HG02973 (cell line): ENCODE measurements at regions not wholly inside any gene's neighbourhood (a gene's known extent, or its start where the extent isn't known, plus 50 kb on each side); places are given as distances from the start of the nearest gene placed in this dataset.
"Not testable (repeated sequence)": the region's sequence is repeated elsewhere in the genome, so short reads cannot be mapped to it uniquely, and the experiment has no call there.

Experiments
- ATAC-seq: cut with Tn5 transposase; IDR thresholded peaks from one replicate; pipeline ENCODE4 v1.9.1; 2021; ENCODE audit warnings: moderate library complexity; ENCODE audit not compliant: unreplicated experiment

DNA sequence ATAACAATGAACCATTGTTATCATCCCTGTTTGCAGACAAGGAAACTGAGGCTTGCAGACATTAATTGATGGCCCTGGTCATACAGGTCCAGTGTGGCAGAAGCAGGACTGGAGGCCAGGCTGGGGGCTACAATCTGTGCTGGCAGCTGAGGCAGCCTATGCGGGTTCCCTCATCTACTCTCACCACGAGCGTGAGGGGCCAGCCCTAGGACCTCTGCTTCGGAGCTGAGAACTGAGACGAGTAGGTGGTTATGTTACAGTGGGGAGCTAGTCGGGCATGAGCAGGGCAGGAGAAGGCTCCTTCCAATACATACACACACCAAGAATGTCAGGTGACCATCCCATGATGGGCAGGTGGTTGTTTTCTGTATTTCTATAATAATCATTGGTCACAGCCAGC, 82.2 kb upstream of the ASB18 start:
- no peak for ATAC-seq

DNA sequence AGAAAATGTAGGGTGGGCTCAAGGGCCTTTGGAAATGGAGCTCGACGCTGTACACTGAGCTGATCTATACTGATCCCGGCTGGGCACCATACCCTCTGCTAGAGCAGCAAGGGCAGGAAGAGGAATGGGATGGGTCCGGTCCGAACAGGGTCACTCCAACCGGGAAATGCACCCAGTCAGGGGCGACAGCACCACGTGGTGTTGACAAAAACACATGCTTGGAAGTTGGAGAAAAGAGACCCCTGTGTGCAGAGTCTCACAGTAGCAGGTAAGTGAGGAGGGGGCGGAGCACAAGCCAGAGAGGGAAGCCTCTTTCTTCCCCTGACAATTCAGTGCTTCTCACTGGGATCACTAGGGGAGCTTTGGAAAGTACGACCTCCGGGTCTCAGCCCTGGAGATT, 84.1 kb upstream of the ASB18 start:
- ATAC-seq, result no peak

DNA sequence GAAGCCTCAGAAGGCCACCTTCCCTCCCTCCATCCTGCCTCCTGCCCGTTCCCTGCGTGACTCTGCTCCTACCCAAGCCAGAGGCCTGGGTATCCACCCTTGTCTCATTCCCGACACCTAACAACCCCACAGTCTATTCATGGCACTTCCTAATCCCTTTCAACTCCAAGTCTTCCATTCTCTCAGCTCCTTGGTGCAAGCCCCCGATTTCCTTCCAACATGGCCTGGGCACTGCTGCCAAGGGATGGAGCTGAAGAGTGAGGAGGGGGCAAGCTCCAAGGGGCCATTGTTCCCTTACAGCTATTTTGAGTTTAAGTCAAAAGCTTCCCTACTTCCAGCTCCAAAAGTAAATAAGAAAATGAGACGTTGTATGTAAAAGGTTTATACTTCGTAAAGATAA, 84.8 kb upstream of the ASB18 start:
- no peak for ATAC-seq

DNA sequence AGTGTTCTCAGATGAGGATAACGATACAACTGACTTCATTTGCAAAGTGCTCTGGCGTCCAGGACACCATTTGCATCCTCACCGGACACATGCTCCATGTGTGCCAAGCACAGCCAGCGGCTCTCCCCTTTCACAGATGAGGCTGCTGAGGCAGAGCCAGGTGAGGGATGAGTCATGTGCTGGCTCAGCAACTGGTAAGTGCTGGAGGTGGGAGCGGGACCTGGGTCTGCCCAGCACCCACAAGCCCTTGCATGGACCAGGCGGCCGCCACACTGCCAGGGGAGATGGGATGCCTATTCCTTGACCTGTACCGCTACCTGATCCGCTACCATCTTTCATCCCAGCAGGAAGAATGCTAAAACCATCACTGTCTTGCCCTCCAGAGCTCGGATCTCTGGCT, 86.2 kb upstream of the ASB18 start:
- ATAC-seq, result no peak

DNA sequence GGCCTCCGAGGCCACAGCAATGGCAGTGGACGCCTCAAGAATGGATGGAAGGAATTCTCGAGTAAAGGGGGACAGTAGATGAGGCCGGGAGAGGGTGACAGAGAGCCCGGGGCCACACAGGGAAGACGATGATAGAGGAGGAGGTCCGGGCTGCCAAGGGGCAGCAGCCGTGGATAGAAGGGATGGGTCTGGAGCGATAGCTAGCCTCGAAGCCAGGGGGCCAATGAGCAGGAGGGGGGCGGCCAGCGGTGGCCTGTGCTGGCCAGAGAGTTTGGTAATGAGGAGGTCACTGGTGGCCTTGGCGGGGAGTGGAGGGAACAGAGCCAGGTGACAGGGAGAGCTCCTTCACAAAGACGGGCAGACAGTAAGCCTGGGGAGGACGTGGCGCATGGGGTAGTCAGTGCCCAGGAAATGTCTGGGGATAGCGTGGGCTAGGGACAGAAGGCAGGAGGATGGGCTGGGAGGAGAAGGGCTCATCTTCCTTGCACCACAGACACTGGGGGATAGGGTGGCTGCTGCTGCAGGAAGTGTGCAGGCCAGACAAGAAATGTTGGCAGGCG, 87.8 kb upstream of the ASB18 start:
- no peak for ATAC-seq

DNA sequence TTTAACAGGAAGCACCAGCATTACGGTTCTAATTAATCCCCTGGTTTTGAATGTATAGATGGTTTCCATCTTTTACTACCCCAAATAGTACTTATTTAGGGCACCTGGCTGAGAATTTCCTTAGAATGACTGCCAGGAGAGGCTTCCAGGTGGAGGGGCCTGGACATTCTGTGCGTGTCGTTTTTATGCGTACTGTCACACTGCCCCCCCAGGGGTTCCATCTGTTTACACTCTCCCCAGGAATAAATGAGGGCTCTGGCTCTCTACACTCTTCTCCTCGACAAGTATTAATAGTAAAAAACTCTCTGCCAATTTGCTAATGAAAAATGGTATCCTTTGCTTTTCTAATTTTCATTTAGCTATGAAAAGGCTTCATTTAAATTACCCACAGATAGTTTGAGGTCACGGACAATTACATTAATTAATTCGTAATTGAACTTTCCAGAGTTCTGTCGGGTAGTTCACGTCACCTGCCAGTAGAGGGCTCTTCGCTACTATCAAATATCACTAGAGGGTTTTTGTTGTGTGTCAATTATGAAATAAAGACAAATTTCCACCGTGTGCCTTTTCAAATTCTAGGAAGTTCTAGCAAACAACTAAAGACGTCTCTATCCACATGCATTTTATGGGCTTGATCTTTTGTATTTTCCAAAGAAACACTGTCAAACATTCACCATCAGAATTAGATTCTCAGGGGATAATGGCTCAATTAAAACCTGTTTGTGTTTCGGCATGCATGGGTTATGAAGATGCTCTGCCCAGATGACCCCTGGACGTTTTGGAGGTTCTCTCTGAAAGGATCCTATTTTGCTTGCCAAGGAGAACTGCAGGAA, 88.8 kb upstream of the ASB18 start:
- ATAC-seq, result no peak

DNA sequence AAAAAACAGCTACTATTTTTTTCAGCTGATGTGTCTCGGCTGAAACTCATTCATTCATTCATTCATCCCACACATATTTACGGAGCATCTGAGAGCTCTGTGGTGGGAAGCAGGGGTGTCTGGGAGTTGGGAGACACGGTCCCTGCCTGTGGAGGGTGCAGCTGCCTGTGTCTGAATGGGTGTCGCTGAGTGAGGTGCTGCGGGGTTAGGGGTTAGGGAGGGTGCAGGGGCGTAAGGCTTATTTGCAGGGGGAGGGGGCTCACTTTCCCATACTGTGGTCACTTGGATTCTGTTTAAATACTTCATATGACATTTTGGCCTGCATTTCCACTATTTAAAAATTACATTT, 89.4 kb upstream of the ASB18 start:
- ATAC-seq, result no peak

DNA sequence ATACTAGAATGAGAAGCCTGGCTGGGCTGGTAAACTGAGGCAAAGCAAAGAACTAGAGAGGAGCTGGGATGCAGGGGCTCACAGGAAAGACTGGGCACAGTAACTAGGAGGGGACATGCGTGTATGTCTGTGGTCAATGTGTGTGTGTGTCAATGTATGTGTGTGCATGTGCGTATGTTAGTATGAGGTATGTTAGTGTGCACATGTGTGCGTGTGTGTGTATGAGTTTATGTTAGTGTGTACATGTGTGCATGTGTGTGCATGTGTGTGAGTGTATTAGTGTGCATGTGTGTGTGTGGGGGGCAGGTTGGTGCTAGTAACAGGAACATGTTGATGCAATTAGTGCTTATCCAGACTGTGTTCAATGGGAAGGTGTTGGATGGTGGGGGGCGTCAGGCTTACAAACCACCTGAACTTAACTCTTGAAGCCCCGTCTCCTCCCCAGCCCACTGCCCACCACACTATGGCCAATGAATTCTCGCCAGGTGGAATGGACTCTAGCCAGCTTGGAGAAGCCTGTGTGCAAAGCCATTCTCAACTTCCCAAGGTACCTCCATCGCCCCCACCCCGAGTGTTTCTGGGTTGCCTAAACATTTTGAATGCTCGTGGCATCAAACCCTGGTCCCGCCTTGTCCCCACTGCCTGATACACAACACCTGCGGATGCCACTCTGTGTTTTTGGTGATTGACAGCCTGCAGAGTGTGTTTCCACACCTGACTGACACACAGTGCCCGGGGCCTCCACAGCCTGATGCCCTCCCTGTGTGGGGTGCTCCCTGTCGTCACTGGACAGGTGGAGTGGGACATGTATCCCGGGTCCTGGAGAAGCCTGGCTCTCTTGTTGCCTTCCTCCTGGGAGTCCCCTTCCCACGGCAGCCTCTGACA, 90.1 kb upstream of the ASB18 start:
- no peak for ATAC-seq

DNA sequence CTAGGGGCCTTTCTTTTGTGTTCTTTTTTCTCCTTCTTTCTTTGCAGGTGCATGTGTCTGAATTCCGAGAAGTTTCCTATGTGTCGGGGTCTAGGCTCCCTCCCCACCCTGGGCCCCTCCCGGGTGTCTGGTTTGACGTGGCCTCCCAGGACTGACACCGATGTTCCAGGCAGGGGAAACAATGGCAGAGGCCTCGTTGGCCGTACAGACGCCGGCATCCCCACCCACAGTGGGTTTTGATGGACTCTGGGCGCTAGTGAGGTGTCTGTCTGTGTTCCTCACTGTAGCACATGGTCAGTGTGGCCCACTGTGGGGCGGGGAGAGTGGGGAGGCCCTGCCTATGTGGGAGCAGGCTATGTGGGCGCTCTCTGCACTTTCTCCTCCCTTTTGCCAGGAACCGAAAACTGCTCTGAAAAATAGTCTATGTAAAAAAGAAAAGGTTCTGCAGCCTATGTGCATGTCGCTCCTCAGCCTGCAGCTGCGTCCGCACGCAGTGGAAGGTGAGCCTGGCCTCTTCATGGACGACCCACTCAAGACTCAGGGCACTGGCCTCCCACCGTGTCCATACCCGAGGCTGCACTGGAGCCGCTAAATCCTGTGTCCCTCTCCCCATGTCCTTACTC, 90.9 kb upstream of the ASB18 start:
- ATAC-seq, result no peak

DNA sequence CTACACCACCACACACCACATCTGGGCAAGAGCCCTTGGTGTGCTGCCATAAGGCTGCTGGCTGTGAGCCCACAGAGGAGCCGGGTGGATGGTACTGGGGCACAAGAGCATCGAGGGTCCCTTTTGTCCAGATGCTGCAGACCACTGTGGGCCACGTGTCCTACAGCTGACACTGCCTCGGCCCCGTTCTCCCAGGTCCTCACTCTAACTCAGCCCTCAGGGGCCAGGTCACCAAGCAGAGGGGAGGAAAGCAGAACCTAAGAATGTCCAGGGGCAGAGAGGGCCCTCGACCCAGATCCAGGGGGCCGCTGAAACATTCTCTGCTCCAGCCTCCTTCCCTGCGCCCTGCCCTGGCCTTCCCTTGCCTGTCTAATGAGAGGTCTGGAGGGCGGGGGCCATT, 91.7 kb upstream of the ASB18 start:
- no peak for ATAC-seq

DNA sequence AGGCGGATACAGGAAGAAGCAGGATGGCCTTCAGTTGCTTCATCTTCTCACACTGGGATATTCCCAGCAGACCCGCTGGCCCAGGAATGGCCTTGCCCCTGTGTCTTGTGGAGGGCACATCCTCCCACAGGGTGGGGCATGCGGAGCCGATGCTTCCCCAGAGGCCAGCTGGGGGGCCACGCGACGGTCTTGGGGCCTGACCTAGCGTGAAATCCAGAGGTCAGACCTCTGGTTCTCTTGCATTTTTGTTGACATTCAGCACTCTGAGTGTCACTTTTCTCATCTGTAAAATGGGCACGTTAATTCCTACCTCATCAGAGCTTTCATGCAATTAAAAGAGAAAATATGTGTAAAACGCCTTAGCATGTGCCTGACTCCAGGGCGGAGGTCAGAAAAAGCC, 92.1 kb upstream of the ASB18 start:
- not testable (repeated sequence) for ATAC-seq

DNA sequence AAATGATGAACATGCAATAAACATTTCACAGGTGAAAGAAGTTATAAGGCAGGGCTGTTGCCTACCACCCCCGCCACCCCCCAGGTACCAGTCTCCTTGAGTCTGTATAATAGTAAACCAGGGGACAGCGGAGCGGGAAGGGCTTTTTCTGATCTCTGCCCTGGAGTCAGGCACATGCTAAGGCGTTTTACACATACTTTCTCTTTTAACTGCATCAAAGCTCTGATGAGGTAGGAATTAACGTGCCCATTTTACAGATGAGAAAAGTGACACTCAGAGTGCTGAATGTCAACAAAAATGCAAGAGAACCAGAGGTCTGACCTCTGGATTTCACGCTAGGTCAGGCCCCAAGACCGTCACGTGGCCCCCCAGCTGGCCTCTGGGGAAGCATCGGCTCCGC, 94.3 kb upstream of the ASB18 start:
- not testable (repeated sequence) for ATAC-seq

DNA sequence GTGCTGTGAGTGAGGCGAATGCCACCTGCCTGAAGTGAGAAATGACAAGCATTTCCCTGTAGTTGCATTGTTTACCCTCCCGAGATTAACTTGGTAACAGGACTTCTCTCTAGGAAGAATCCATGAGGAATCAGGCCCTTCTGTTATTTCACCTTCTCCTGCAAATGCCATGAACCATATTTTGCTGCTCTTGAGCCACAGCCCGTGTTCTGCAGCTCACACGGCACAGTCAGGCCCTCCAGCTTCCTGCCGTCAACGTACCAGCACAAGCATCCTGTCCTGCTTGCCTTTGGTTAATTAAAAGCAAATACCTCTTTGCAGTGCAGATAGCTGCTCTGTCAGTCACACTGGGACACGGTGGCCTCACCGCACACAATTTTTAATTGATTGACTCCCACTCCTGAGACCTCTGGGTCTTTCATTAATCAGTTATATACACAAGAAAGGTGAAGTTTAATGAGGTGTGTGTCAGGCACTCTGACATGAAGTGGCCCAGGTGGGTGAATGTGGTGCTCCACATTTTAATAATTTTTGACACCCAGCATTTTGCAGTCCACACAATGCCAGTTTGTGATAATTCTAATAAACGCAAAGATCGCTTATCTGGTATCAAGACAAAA, 95.3 kb upstream of the ASB18 start:
- no peak for ATAC-seq

DNA sequence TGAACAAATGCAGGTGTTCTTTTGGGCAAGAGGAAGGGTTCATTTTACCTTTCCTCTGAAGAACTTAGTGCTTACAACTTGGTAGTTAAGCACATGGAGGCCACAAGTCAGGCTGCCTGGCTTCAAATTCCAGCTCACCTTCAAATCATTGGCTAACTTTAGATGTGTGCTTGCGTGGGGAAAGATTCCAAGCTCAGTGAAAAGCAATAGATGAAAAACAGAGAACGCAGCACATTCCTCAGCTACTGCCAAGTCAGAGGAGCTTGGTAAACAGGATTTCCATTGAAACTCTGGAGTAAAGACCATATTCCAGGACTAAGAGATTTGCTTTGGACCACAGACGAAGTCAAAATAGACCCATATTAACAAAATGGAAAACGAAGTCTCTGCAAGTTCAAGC, 96.3 kb upstream of the ASB18 start:
- no peak for ATAC-seq

DNA sequence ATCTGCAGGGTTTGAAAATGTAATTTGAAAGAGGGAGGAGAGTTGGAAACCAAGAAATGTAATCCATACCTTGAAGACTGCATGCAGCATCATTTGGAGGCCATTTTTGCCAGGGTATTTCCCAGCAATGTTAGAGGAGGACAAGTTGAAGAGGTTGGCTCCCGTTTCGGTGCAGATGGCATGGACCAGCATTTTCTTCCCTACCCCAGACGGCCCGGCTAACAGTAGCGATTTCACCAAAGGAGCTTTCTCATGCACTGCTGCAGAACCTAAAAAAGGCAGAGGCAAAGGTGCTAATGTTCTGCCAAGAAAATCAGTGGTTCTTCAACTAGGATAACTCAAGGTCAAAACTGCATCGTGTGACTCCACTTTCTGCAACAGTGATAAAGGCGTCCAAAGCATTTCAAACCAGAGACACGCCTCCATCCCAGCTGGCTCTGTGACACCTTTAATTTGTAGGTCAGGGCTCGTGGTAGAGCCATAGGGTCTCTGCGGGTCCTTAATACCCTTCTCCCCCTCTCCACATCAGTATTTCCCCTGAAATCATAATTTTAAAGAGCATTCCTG, 99.6 kb upstream of the ASB18 start:
- no peak for ATAC-seq

DNA sequence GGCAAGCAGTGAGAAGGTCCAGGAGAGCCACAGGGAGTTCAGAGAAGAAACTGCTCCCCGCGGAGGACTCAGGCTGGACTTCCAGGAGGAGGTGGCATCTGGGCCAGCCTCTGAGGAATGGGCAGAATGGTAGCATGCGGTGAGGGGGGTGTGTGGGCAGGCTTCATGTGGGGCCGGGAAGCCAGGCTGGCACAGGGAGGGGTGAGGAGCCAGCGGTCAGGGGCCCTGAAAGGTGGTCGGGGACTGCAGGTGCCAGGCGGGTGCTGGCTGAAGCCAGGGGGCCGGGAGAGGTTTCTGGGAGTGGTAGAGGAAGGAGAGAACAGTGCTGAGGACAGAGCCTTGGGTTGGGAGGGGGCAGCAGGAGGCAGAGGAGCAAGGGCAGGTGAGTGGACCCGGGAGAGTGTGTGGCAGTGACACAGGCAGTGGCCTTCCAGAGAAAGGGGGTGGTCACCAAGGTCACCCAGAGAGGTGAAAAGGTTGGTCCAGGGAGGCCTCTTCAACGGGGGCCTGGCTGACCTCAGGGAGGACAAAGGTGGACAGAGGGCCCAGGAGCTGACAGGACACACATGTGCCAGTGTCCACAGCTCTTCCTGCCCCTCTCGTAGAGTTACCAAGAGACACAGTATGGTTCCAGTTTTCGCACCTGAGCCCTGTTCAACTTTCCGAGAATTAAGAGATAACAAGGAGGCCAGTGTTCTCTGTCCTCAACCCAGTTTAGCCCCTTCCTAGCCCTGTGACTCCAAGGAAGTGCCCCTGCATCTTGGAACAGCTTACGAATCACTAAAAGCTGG, 101.2 kb upstream of the ASB18 start:
- no peak for ATAC-seq

DNA sequence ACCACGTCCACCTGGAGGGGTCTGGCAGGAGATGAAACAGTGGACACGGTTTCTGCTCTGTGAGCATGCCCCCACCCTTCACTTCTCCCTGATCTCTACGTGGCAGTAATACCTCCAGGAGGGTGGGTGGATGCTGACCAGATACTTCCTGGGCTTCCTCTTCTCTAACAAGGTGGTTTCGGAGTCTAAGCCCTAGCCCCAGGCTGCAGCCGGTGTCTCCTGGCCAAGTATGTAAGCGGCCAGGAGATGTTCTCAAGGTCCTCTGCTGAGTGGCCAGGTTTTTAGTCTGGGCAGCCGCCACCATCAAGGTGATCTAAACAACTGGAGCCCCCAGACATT, 101.8 kb upstream of the ASB18 start:
- no peak for ATAC-seq

DNA sequence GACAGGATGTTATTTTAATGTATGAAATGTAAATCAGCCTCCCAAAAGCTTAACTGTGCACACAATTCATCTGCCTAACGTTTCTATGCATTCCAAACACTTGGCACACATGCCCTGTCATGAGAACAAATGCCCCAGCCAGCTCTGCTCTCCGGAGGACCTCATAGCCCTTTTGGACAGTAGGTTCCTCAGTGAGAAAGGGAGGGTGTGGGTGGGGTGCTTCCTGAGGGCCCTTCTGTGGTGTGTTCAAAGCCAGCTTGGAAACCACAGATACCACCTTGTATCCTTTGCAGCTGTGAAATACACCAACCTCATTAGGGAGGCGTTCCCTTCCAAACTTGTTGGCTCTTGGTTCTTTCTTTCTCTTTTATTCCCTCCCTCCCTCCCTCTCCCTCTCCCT, 102.2 kb upstream of the ASB18 start:
- no peak for ATAC-seq

DNA sequence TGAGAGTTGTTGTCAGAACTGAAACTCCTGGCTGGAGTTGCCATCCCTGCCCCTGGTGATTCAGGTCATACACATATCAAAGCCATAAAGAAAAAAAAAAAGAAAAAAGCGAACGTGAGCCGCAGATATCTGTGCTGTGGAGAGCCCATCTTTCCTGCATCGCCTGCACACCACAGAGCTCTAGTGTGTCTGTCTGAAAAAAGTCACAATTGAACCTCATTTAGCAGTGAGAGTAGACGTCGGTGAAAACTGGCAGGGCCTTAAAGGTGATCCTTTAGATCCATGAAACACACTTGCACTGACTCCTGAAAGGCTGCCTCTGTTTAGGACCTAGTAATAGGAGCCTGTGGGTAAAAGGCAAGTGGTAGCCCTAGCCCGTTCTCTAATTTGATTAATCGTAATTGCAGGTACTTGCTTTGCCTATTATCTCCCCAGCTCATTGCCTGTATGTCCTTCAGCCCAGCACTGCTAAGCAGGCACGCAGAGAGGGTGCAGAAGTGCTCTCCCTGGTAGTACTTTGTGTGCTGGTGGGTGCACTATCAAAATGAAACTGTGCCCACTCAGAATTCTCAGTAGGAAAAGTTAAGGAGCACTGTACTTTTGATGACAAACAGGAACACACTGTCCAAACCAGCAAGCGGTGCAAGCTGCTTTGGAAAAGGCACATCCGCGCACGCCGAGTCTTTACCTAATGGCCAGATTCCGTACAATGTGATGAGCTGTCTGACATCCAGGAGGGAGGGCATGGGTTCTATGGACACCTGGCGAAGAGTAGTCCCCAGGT, 103.5 kb upstream of the ASB18 start:
- no peak for ATAC-seq
